C4-2B (cell line): ENCODE measurements at regions not wholly inside any gene's neighbourhood (a gene's known extent, or its start where the extent isn't known, plus 50 kb on each side); places are given as distances from the start of the nearest gene placed in this dataset.

ENCODE experiments used
- CTCF ChIP-seq: fragments of 450-650 bp; conservative IDR thresholded peaks from 2 replicates; pipeline ENCODE4 v1.5.1; 2017; ENCODE audit warnings: mild to moderate bottlenecking
- ZFX ChIP-seq: fragments of 450-650 bp; IDR thresholded peaks from 2 replicates; pipeline ENCODE4 v1.6.1; 2017

GRCh38 chr5:114296191-114296590 is 65.7 kb upstream of the KCNN2 start:
- TF ChIP-seq CTCF (no peak), ZFX (no peak)
